AG20443 (cell line): ENCODE measurements at regions not wholly inside any gene's neighbourhood (a gene's known extent, or its start where the extent isn't known, plus 50 kb on each side); places are given as distances from the start of the nearest gene placed in this dataset.
A peak's percentile ranks its signal among the peaks of the same experiment; 100 is the strongest.
"Not testable (repeated sequence)": the region's sequence is repeated elsewhere in the genome, so short reads cannot be mapped to it uniquely, and the experiment has no call there.

ENCODE experiments used
- DNase-seq: peaks from one replicate; pipeline ENCODE4 v3.0.0; 2012; ENCODE audit warnings: low spot score, mixed read lengths

DNA sequence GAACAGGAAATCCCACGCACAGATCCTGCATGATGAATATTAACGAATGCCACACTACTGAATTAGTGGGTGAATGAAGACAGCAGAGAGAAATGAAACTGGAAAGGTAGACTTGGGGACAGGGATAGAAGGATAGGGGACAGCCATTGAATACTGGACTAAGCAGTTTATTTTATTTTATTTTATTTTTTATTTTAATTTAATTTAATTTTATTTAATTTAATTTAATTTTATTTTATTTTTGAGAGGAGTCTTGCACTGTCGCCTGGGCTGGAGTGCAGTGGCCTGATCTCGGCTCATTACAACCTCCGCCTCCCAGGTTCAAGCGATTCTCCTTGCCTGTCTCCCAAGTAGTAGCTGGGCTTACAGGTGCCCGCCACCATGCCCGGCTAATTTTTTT, 385.2 kb downstream of the GPAT3 start:
- DNase-seq = no peak

DNA sequence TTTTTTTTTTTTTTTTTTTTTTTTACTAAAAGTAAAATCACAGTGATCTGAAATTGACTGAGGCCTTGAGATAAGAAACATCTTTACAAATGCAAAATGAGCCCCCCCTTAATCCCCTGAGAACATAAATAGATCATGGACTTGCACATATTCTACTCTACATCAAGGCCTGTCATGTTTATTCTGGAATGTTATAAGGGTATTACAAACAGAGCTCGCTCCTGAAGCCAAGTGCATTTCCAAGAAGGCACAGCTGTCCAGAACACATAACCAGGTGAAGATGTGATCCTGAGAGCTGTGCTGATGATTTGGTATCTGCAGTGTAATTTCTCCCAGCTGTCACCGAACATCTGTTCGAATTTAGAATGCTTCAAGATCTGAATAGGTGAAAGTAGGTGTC, 384.5 kb downstream of the GPAT3 start:
- no peak for DNase-seq

GRCh38 chr4:83917572-83917971, 381.7 kb downstream of the GPAT3 start:
- DNase-seq = no peak

DNA sequence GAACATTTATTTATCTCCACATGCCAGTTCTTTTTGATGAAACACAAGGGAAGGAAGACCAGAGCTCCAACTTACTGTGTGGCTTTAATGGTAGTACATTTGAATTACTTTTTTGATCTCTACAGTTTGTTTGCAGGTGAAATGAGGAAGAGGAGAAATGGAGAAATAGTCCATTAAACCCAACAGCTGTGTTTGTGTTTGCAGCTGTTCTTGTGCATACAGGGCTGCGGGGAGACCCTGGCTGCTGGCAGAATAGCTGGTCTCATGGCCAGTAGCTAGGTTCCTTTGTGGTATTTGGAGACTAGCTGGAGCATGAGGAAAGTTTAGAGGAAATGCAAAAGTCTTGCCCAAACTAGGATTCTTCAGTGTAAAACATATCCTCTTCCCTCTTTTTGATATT, 374.8 kb downstream of the GPAT3 start:
- DNase-seq = no peak

- DNase-seq = peak; percentile 33
Observed at GRCh38 chr4:83906561-83906960, 370.7 kb downstream of the GPAT3 start.

- no peak for DNase-seq
Observed at GRCh38 chr4:83905952-83906351, 370.0 kb downstream of the GPAT3 start.

GRCh38 chr4:83903740-83904139, 367.8 kb downstream of the GPAT3 start:
- not testable (repeated sequence) for DNase-seq

- peak; percentile 25 for DNase-seq
Observed at GRCh38 chr4:83894831-83895230, 358.9 kb downstream of the GPAT3 start.

GRCh38 chr4:83890816-83891215, 354.9 kb downstream of the GPAT3 start:
- no peak for DNase-seq

DNA sequence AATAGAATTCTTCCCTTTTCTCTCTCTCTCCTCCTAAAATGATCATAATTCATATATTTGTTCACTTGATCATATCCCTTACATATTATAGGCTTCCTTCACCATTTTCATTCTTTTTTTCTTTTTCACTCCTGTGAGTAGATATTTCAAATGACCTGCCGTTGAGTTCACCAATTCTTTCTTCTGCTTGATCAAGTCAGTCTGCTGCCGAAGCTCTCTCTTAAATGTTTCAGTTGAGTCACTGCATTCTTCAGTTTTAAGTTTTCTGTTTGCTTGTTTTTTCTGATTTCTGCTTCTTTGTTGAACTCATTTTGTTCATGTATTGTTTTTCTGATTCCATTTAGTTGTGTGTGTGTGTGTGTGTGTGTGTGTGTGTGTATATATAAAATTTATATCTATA, 354.3 kb downstream of the GPAT3 start:
- DNase-seq = no peak

- no peak for DNase-seq
Observed at GRCh38 chr4:83889802-83890201, 353.9 kb downstream of the GPAT3 start.

GRCh38 chr4:83885256-83886182, 349.6 kb downstream of the GPAT3 start:
- DNase-seq = no peak

DNA sequence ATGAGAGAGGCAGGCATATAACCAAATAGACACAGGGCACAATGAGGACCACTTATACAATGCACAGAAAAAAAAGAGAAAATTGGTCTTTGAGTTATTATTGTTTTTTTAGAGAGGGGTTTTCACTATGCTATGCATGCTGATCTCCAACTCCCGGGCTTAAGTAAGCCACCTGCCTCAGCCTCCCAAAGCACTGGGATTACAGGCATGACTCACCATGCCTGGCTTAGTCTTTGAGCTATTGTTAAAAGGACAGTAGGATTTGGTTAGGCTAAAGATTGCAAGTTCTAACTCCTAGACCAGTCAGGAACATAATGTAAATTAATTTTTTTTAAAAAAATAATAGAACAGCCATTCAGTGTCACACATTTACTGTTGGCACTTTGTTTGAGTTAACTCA, 340.1 kb downstream of the GPAT3 start:
- no peak for DNase-seq

DNA sequence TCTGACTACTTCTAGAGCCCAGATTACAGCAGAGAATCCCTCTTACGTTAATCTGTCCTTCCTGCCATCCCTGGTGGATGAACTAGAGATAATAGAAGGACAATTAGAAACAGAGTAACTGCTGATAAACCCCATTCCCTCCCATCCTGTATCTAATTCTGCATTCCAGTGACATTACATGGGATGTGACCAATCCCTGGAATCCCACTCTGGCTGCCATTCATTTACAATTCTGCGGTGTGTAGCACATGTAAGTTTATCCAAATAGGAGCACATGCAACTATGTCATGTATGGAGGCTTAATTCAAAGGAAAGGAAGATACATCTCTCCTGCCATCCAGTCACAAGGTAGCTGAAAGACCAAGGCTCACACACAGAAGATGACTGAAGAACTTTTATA, 339.5 kb downstream of the GPAT3 start:
- no peak for DNase-seq

- no peak for DNase-seq
Observed at GRCh38 chr4:83873996-83874395, 338.1 kb downstream of the GPAT3 start.

DNA sequence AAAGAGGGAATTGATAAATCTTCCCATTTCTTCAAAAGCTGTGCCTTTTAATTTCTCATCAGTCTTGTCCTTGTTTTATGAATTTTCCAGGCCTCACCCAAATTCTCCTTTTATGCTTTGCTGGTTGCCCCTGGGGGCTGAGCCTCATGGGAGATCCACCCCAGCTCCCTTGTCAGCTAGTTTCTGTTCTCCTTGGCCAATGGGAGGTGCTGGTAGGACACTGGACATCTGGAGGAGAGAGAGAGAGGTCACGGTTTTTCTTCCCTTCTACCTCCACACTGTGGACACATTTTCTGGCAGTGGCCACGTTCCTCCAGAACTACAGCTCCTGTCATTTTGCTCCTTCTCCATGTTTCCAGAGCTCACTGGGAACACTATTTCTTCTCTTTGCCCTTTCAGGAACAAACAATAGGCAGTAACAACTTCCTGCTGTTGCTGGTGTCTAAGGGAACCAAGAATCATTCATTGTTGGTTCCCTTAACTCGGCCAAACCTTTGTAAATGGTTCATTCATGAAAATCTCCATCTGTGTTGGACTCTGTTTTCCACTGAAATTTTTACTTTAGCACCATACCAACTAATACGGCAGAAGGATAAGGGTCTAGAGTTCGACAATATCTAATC, 334.5 kb downstream of the GPAT3 start:
- no peak for DNase-seq

DNA sequence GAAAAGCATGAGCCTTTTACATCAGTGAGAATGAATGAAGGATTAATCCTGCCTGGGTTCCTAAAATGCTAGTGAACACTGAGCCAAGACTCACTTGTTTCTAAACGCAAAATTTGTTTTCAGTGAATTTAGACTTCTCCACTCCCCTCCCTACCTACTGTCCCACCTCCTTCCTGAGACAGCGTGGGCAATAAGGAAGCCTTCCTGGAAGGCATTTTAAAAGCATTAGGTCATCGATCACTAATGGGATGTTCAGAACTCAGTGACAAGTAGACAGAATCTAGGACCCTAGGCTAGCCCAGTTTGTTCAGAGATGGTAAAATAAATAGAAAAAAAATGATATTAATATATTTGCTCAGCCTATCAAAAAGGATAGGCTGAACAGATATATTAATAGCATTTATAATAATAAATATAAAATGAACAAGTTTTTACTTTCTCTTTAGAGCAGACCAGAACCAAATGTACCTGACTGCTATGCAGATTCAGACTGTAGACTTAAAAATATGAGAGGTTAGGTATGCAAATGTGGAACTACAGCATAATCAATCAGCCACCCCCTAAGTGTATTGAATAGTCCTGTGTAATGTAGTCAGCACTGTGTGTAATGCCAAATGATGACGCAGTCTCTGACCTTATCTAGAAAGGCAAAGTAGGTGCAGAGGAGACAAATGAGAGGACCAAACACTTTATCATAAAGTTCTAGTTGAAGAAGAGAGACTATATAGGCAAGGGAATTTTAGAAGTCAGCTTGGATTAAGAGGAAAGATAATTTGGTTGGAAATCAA, 331.1 kb downstream of the GPAT3 start:
- DNase-seq = no peak

DNA sequence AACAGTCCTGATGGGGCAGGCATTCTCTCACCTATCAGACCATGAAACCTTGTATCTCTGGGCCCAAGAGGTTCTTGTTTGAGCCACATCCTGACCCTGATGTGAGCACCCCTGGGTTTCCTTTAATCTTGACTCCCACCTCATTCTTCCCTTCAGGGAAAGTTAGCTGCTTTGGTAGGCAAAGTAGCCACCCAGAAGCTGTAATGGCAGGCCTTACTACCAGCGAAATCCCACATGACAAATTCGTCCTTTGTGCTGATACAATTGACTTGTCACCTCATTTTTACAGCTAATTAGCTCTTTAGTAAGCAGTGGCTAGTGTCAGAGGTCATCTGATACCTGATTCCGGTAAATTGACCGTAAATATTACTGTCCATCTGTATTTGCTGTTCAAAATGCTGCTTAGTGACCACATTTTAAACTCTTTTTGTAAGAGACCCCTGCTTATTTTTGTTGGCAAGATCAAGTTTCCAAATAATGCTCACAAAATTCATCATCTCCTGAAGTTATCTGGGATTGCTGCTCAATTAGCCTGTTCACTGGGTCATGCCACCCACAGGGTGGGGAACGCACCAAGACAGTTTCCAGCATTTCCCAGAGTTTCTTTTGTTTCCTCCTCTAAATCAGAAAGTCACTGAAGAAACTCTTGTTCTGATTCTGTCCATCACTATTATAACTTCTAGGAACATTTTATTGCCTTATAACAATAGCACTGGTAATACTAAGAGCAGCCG, 329.7 kb downstream of the GPAT3 start:
- no peak for DNase-seq

GRCh38 chr4:83864097-83864817, 328.3 kb downstream of the GPAT3 start:
- no peak for DNase-seq

DNA sequence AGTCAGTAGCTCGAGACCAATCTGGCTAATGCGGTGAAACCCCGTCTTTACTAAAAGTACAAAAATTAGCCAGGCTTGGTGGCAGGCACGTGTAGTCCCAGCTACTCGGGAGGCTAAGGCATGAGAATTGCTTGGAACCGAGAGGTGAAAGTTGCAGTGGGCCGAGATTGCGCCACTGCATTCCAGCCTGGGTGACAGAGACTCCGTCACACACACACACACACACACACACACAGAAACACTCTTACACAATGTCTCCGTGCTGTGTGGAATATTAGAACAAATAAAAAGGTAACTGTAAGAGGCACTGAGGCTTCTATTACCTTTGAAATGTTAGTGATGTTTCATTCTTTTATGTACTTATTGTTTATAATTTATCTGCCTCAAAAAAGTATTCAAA, 326.6 kb downstream of the GPAT3 start:
- no peak for DNase-seq

- DNase-seq = no peak
Observed at GRCh38 chr4:83860200-83860599, 324.3 kb downstream of the GPAT3 start.
